CD4-positive, alpha-beta T cell (primary cell): ENCODE measurements at regions not wholly inside any gene's neighbourhood (a gene's known extent, or its start where the extent isn't known, plus 50 kb on each side); places are given as distances from the start of the nearest gene placed in this dataset.

Source experiments
- ATAC-seq: fragments of 200-7000 bp; cut with Tn5 transposase; one replicate; pipeline ENCODE4 v1.10.0; 2022; ENCODE audit warnings: mild to moderate bottlenecking; ENCODE audit not compliant: poor library complexity
- CTCF ChIA-PET: fragments of 350-600 bp; sonication (Branson Sonifier 250); formaldehyde crosslinking; loops from one replicate; lab custom pipeline; 2021; ENCODE audit warnings: antibody characterized with exemption, inconsistent platforms; lab: Charles Lee
- POLR2A ChIA-PET: fragments of 350-600 bp; sonication (Branson Sonifier 250); formaldehyde crosslinking; loops from one replicate; lab custom pipeline; 2021; ENCODE audit warnings: antibody characterized with exemption, inconsistent platforms; lab: Charles Lee
- DNase-seq, 14 experiments: peaks; one replicate each; pipeline ENCODE4 v3.0.0-alpha.2; 2013 to 2020; ENCODE audit warnings: mixed read lengths in 2 of 14
- H3K27ac ChIP-seq, 2 donors: one replicate each; pipeline versions ENCODE4 v1.5.1 to v1.7.0; 2013; ENCODE audit warnings: low read length in 2 of 2, low read depth in 1 of 2, mild to moderate bottlenecking in 1 of 2
- H3K27me3 ChIP-seq, 2 experiments: 1 replicate in 1 of 2; 2 replicates in 1 of 2; pipeline versions ENCODE4 v1.6.1 to v1.7.0; 2013; ENCODE audit warnings: low read length in 2 of 2, control low read depth in 1 of 2, mild to moderate bottlenecking in 1 of 2, moderate library complexity in 1 of 2; ENCODE audit not compliant: insufficient read depth in 2 of 2, control insufficient read depth in 1 of 2
- H3K36me3 ChIP-seq: one replicate; pipeline ENCODE4 v1.6.1; 2013; ENCODE audit warnings: low read length, control low read depth; ENCODE audit not compliant: insufficient read depth
- H3K4me1 ChIP-seq: one replicate; pipeline ENCODE4 v1.6.1; 2013; ENCODE audit warnings: low read length, control low read depth; ENCODE audit not compliant: insufficient read depth
- H3K4me3 ChIP-seq: one replicate; pipeline ENCODE4 v1.5.1; 2013; ENCODE audit warnings: mild to moderate bottlenecking, low read length, moderate library complexity
- H3K9me3 ChIP-seq, 2 experiments: 1 replicate in 1 of 2; 2 replicates in 1 of 2; pipeline versions ENCODE4 v1.6.1 to v1.7.0; 2013; ENCODE audit warnings: low read length in 2 of 2, mild to moderate bottlenecking in 2 of 2, control low read depth in 1 of 2, moderate library complexity in 1 of 2; ENCODE audit not compliant: control insufficient read depth in 1 of 2, insufficient read depth in 1 of 2
- H3K27ac Mint-ChIP-seq: one replicate; pipeline ENCODE4 v1.8.0; 2020; ENCODE audit warnings: mixed read lengths
- H3K27me3 Mint-ChIP-seq: one replicate; pipeline ENCODE4 v1.8.0; 2021; ENCODE audit warnings: mixed read lengths
- H3K36me3 Mint-ChIP-seq: one replicate; pipeline ENCODE4 v1.8.0; 2021; ENCODE audit warnings: low read depth, mixed read lengths
- H3K4me1 Mint-ChIP-seq: one replicate; pipeline ENCODE4 v1.8.0; 2021; ENCODE audit warnings: low read depth, mixed read lengths
- H3K4me3 Mint-ChIP-seq: one replicate; pipeline ENCODE4 v1.8.0; 2020; ENCODE audit warnings: mild to moderate bottlenecking, mixed read lengths
- H3K9me3 Mint-ChIP-seq: one replicate; pipeline ENCODE4 v1.8.0; 2020; ENCODE audit warnings: mixed read lengths
- CTCF ChIP-seq: fragments of 200-600 bp; IDR thresholded peaks from one replicate; pipeline ENCODE4 v1.8.0; 2022; ENCODE audit warnings: antibody characterized with exemption, mild to moderate bottlenecking
- intact Hi-C, 2 experiments: fragments of 100-400 bp; cut with DNase I in 1 of 2; cut with micrococcal nuclease in 1 of 2; formaldehyde crosslinking; loops; one replicate each; pipeline versions ENCODE4 v1.15.1 to v1.9.0; 2023 to 2025; cut with DNase I, micrococcal nuclease

GRCh38 chr11:26018336-26018735 is 313.6 kb upstream of the ANO3 start:
- H3K4me1 ChIP-seq = no peaks in the 10 kb centered on the region
- Mint-ChIP-seq H3K27ac (no peak overlapping the region), H3K27me3 (no peaks in the 10 kb centered on the region), H3K9me3 (peaks cover 9% of the 10 kb centered on the region), H3K4me1 (no peaks in the 10 kb centered on the region), H3K4me3 (no peak overlapping the region), H3K36me3 (no peaks in the 10 kb centered on the region)
- TF ChIP-seq CTCF = no peak
- intact Hi-C loops = no loop called here
- no peaks in the 10 kb centered on the region for H3K36me3 ChIP-seq
- H3K27me3 ChIP-seq = no peaks in the 10 kb centered on the region
- no peak for DNase-seq
- H3K4me3 ChIP-seq = no peak overlapping the region
- ChIA-PET CTCF (no interaction called here), POLR2A (no interaction called here)
- H3K27ac ChIP-seq = no peak overlapping the region
- no peaks in the 10 kb centered on the region for H3K9me3 ChIP-seq
- no peak for ATAC-seq

GRCh38 chr11:26019386-26019785 is 312.5 kb upstream of the ANO3 start:
- no peaks in the 10 kb centered on the region for H3K4me1 ChIP-seq
- intact Hi-C loops = no loop called here
- no peaks in the 10 kb centered on the region for H3K36me3 ChIP-seq
- H3K27me3 ChIP-seq = no peaks in the 10 kb centered on the region
- Mint-ChIP-seq H3K27ac (no peak overlapping the region), H3K27me3 (no peaks in the 10 kb centered on the region), H3K36me3 (no peaks in the 10 kb centered on the region), H3K4me3 (no peak overlapping the region), H3K4me1 (no peaks in the 10 kb centered on the region), H3K9me3 (peaks cover 14% of the 10 kb centered on the region)
- ChIA-PET CTCF (no interaction called here), POLR2A (no interaction called here)
- ATAC-seq = no peak
- TF ChIP-seq CTCF = no peak
- H3K9me3 ChIP-seq = no peaks in the 10 kb centered on the region
- no peak overlapping the region for H3K27ac ChIP-seq
- no peak overlapping the region for H3K4me3 ChIP-seq
- DNase-seq = no peak

GRCh38 chr11:26021017-26021416 is 310.9 kb upstream of the ANO3 start:
- H3K36me3 ChIP-seq = no peaks in the 10 kb centered on the region
- H3K27me3 ChIP-seq = no peaks in the 10 kb centered on the region
- no peak overlapping the region for H3K27ac Mint-ChIP-seq
- no peak for ATAC-seq
- no peaks in the 10 kb centered on the region for H3K4me1 ChIP-seq
- TF ChIP-seq CTCF = no peak
- no peak overlapping the region for H3K4me3 Mint-ChIP-seq
- no peak overlapping the region for H3K27ac ChIP-seq
- intact Hi-C loops = no loop called here
- no peak for DNase-seq
- POLR2A ChIA-PET = no interaction called here
- H3K9me3 Mint-ChIP-seq = peaks cover 7% of the 10 kb centered on the region
- H3K4me1 Mint-ChIP-seq = no peaks in the 10 kb centered on the region
- no peak overlapping the region for H3K4me3 ChIP-seq
- H3K36me3 Mint-ChIP-seq = no peaks in the 10 kb centered on the region
- CTCF ChIA-PET = no interaction called here
- no peaks in the 10 kb centered on the region for H3K27me3 Mint-ChIP-seq
- peaks cover 0 to 4% of the 10 kb centered on the region in 2 experiments for H3K9me3 ChIP-seq
